GM23248 (cell line): ENCODE measurements at regions not wholly inside any gene's neighbourhood (a gene's known extent, or its start where the extent isn't known, plus 50 kb on each side); places are given as distances from the start of the nearest gene placed in this dataset.

ENCODE experiments used
- EZH2 ChIP-seq: fragments of 200-600 bp; sonication (generic); IDR thresholded peaks from 2 replicates; pipeline ENCODE4 v1.6.1; 2018; ENCODE audit warnings: antibody characterized with exemption, mild to moderate bottlenecking; ENCODE audit not compliant: insufficient read depth, poor library complexity, severe bottlenecking
- EZH2phosphoT487 ChIP-seq: fragments of 200-600 bp; sonication (generic); IDR thresholded peaks from 2 replicates; pipeline ENCODE4 v1.6.1; 2018; ENCODE audit warnings: antibody characterized with exemption, moderate library complexity, mild to moderate bottlenecking, low read depth; ENCODE audit not compliant: insufficient read depth

GRCh38 chr2:128595763-128596395 is 277.2 kb upstream of the HS6ST1 start:
- TF ChIP-seq EZH2 (no peak), EZH2phosphoT487 (no peak)
